H7 (cell line): ENCODE measurements at regions not wholly inside any gene's neighbourhood (a gene's known extent, or its start where the extent isn't known, plus 50 kb on each side); places are given as distances from the start of the nearest gene placed in this dataset.

Experiments
- DNase-seq: peaks from one replicate; pipeline ENCODE4 v3.0.0; 2012
- H3K27me3 ChIP-seq: 2 replicates; pipeline ENCODE4 v1.6.0; 2011; ENCODE audit warnings: mild to moderate bottlenecking, low read length; ENCODE audit not compliant: control insufficient read depth, insufficient read depth
- H3K36me3 ChIP-seq: replicated peaks from 2 replicates; pipeline ENCODE4 v1.5.1; 2011; ENCODE audit warnings: low read length; ENCODE audit not compliant: control insufficient read depth, insufficient read depth
- H3K4me3 ChIP-seq: 2 replicates; pipeline ENCODE4 v1.5.1; 2011; ENCODE audit warnings: low read depth, mild to moderate bottlenecking, control low read depth, low read length, moderate library complexity; ENCODE audit not compliant: insufficient read depth

GRCh38 chr4:185862340-185862739, 50.3 kb upstream of the SORBS2 start:
- Histone ChIP-seq H3K36me3 (no peaks in the 10 kb centered on the region), H3K27me3 (no peaks in the 10 kb centered on the region), H3K4me3 (no peak overlapping the region)
- DNase-seq, result no peak

GRCh38 chr4:185863946-185864345, 52.0 kb upstream of the SORBS2 start:
- Histone ChIP-seq H3K4me3 (no peak overlapping the region), H3K36me3 (no peaks in the 10 kb centered on the region), H3K27me3 (no peaks in the 10 kb centered on the region)
- DNase-seq, result no peak

DNA sequence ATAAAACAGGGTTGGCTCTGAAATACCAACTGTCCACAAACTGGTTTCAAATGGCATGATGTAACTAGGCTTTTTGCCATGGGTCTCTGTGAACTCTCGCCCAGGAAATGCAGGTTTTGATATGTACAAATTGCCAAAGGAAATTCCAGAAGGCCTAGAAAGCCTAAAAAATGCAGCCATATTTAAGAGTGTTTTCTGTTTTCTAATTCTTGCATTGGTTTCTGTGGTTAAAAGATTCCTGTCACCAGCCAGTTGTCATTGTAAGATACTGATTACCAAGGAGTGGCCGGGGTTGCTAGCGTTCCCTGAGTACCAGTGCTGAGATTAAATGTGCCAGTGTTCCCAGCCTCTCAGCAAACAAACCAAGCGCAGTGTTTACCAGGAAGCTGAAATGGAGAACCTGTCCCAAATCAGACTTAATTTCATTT, 53.9 kb upstream of the SORBS2 start:
- DNase-seq, result no peak

GRCh38 chr4:185867770-185868169, 55.8 kb upstream of the SORBS2 start:
- no peak overlapping the region for H3K4me3 ChIP-seq
- no peaks in the 10 kb centered on the region for H3K27me3 ChIP-seq
- no peak for DNase-seq
- H3K36me3 ChIP-seq, result no peaks in the 10 kb centered on the region

More for the DNA sequence above, 53.9 kb upstream of the SORBS2 start:
- no peaks in the 10 kb centered on the region for H3K36me3 ChIP-seq
- H3K4me3 ChIP-seq, result no peak overlapping the region
- H3K27me3 ChIP-seq, result no peaks in the 10 kb centered on the region

GRCh38 chr4:185868983-185869382, 57.0 kb upstream of the SORBS2 start:
- Histone ChIP-seq H3K27me3 (no peaks in the 10 kb centered on the region), H3K36me3 (no peaks in the 10 kb centered on the region), H3K4me3 (no peak overlapping the region)
- no peak for DNase-seq

GRCh38 chr4:185869427-185869826, 57.4 kb upstream of the SORBS2 start:
- no peak for DNase-seq
- Histone ChIP-seq H3K27me3 (no peaks in the 10 kb centered on the region), H3K4me3 (no peak overlapping the region)

GRCh38 chr4:185870366-185870765, 58.4 kb upstream of the SORBS2 start:
- Histone ChIP-seq H3K36me3 (no peaks in the 10 kb centered on the region), H3K4me3 (no peak overlapping the region)

More at GRCh38 chr4:185869427-185869826, 57.4 kb upstream of the SORBS2 start:
- H3K36me3 ChIP-seq, result no peaks in the 10 kb centered on the region

GRCh38 chr4:185872747-185873380, 60.9 kb upstream of the SORBS2 start:
- Histone ChIP-seq H3K27me3 (no peaks in the 10 kb centered on the region), H3K4me3 (no peak overlapping the region), H3K36me3 (no peaks in the 10 kb centered on the region)
- peak; percentile 36 for DNase-seq

More at GRCh38 chr4:185870366-185870765, 58.4 kb upstream of the SORBS2 start:
- H3K27me3 ChIP-seq, result no peaks in the 10 kb centered on the region
- DNase-seq, result no peak

GRCh38 chr4:185874516-185875230, 62.7 kb upstream of the SORBS2 start:
- no peak for DNase-seq
- Histone ChIP-seq H3K36me3 (no peaks in the 10 kb centered on the region), H3K4me3 (no peak overlapping the region), H3K27me3 (no peaks in the 10 kb centered on the region)

DNA sequence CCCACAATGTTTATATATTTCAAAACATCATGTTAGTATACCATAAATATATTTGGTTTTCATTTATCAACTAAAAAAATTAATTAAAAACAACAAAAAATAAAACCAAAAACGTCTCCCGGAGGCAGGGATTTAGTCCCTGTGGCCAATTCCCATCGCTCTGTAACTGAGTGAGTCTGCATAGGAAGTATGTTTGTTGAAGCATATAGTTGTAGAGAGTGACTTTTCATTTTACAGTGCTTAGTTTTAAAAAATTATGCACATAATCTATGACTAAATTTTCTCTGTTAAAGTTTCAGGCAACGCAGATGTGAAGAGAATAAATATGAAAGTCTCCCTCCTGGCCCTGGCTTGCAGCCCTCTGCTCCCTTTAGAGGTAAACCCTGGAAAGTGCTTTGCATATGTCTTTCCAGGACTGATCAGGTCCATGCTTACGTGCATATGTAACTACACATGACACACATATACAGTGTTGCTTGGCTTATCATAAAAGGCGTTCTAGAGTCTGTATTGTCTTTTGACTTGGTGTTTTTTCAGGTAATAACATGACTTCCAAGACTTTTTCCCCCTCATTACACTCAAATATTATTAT, 63.4 kb upstream of the SORBS2 start:
- DNase-seq, result no peak
- Histone ChIP-seq H3K27me3 (no peaks in the 10 kb centered on the region), H3K4me3 (no peak overlapping the region), H3K36me3 (no peaks in the 10 kb centered on the region)

GRCh38 chr4:185878633-185879032, 66.6 kb upstream of the SORBS2 start:
- Histone ChIP-seq H3K36me3 (no peaks in the 10 kb centered on the region), H3K27me3 (no peaks in the 10 kb centered on the region), H3K4me3 (no peak overlapping the region)
- no peak for DNase-seq

DNA sequence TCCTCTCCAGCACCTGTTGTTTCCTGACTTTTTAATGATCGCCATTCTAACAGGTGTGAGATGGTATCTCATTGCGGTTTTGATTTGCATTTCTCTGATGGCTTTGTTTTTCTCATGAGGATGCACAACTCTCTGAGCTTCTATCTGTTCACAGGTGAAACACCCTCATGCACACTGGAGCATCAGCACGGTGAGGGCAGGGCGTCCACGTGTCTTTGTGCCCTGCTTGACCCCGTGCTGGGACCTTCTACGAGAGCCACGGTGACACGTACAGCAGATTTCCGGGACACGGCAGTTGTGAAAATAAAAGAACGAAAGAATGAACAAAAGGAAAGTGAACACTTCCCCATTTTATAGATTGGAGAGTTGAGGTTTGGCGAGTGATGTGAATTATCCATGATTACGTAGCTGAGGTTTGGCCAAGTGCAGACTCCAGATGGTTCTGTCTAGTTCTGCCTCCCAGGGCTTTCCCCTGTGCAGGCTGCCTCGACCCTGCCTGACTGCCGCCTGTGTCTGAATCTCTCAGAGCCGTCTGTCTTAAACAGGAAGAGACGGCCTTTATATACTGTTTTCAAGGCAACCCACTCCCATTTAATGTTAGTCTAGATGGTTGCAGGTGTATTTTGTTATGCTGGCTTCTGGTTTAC, 67.8 kb upstream of the SORBS2 start:
- Histone ChIP-seq H3K27me3 (no peaks in the 10 kb centered on the region), H3K4me3 (no peak overlapping the region), H3K36me3 (no peaks in the 10 kb centered on the region)
- no peak for DNase-seq

GRCh38 chr4:185880571-185880970, 68.6 kb upstream of the SORBS2 start:
- DNase-seq, result no peak
- no peak overlapping the region for H3K4me3 ChIP-seq
- H3K27me3 ChIP-seq, result no peaks in the 10 kb centered on the region
- H3K36me3 ChIP-seq, result no peaks in the 10 kb centered on the region

DNA sequence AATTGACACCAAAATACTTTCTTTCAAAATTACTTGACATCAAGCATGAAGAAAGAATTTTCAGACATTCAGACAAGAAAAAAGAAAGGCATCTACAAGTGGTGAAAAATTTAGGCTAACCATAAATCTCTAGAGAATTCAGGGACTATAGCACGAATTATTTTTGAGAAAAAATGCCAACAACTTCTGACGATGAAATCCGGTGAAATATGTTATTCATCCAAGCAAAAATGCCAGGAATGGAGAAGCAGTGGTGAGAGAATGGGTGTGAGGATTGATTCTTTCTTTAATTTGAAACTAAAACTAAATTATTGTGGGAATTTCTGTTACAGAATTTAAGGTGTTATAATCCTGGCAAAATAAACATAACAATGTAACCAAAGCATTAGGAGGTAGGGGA, 69.4 kb upstream of the SORBS2 start:
- no peaks in the 10 kb centered on the region for H3K36me3 ChIP-seq
- H3K27me3 ChIP-seq, result no peaks in the 10 kb centered on the region
- DNase-seq, result no peak
- no peak overlapping the region for H3K4me3 ChIP-seq

DNA sequence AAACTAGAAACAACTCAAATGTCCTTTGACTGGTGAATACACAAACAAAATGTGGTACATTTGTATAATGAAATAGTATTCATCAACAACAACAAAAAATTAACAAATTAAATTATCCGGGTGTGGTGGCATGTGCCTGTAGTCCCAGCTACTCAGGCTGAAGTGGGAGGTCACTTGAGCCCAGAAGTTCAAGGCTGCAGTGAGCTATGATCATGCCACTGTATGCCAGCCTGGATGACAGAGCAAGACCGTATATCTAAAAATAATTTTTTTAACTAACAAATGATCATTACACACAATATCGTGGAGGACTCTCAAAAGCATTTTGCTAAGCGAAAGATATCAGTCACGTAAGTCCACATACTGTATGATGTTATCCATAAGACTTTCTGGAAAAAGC, 71.6 kb upstream of the SORBS2 start:
- Histone ChIP-seq H3K27me3 (no peaks in the 10 kb centered on the region), H3K4me3 (no peak overlapping the region), H3K36me3 (no peaks in the 10 kb centered on the region)
- DNase-seq, result no peak
